GM23338 (cell line): ENCODE measurements at regions not wholly inside any gene's neighbourhood (a gene's known extent, or its start where the extent isn't known, plus 50 kb on each side); places are given as distances from the start of the nearest gene placed in this dataset.

Experiments used
- CREB1 ChIP-seq: fragments of 250-450 bp; sonication (Bioruptor Pico); IDR thresholded peaks from 2 replicates; pipeline ENCODE4 v1.5.0; 2020; ENCODE audit warnings: low read depth, mild to moderate bottlenecking, moderate library complexity
- ETS1 ChIP-seq: IDR thresholded peaks from 2 replicates; pipeline ENCODE4 v1.6.1; 2016; ENCODE audit warnings: antibody characterized with exemption
- EZH2 ChIP-seq: fragments of 200-600 bp; sonication (generic); IDR thresholded peaks from one replicate; pipeline ENCODE4 v1.8.0; 2017; ENCODE audit warnings: antibody characterized with exemption, mild to moderate bottlenecking, low read depth; ENCODE audit not compliant: unreplicated experiment
- EZH2phosphoT487 ChIP-seq: fragments of 200-600 bp; sonication (generic); IDR thresholded peaks from one replicate; pipeline ENCODE4 v1.8.1; 2018; ENCODE audit warnings: antibody characterized with exemption; ENCODE audit not compliant: unreplicated experiment
- JUNB ChIP-seq: IDR thresholded peaks from one replicate; pipeline ENCODE4 v1.6.1; 2016; ENCODE audit warnings: antibody characterized with exemption; ENCODE audit not compliant: unreplicated experiment
- POLR2AphosphoS5 ChIP-seq: IDR thresholded peaks from 2 replicates; pipeline ENCODE4 v1.6.1; 2016; ENCODE audit warnings: antibody characterized with exemption, low read depth
- STAT1 ChIP-seq: IDR thresholded peaks from one replicate; pipeline ENCODE4 v1.6.1; 2016; ENCODE audit warnings: antibody characterized with exemption; ENCODE audit not compliant: unreplicated experiment
- ZNF331 ChIP-seq: fragments of 250-450 bp; sonication (Bioruptor Pico); IDR thresholded peaks from 2 replicates; pipeline ENCODE4 v1.5.0; 2020; ENCODE audit warnings: low read depth, mild to moderate bottlenecking, moderate library complexity
- TF ChIP-seq, protein P1 (sequence below), 2 experiments: fragments of 200-600 bp in 1 of 2; sonication (generic) in 1 of 2; conservative IDR thresholded peaks; 2 replicates each; pipeline versions ENCODE4 v1.5.1 to v1.6.1; 2016 to 2017; ENCODE audit warnings: antibody characterized with exemption in 2 of 2, low read depth in 2 of 2, mild to moderate bottlenecking in 2 of 2, moderate library complexity in 1 of 2
- TF ChIP-seq, protein P2 (sequence below): IDR thresholded peaks from one replicate; pipeline ENCODE4 v1.6.1; 2018; ENCODE audit warnings: antibody characterized with exemption; ENCODE audit not compliant: unreplicated experiment

DNA sequence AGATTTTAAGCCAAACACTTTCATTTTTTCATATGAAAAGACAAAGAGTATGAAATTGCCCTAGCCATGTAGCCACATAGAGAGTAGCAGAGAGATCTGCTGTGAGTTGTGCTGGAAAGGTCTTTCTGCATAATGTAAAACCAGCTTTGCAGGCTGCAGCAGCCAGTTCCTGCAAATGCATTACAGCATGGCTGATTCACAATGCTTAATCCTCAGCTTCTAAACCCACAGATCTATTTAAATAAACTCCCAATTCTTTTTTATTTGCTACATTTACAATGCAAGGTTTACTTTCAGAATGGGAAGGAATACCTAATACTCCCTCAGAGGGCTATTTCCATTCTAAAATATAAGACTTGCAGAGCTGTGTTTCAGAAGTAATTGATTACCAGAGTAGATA is 185.6 kb upstream of the STARD13 start:
- TF ChIP-seq, protein P1, sequence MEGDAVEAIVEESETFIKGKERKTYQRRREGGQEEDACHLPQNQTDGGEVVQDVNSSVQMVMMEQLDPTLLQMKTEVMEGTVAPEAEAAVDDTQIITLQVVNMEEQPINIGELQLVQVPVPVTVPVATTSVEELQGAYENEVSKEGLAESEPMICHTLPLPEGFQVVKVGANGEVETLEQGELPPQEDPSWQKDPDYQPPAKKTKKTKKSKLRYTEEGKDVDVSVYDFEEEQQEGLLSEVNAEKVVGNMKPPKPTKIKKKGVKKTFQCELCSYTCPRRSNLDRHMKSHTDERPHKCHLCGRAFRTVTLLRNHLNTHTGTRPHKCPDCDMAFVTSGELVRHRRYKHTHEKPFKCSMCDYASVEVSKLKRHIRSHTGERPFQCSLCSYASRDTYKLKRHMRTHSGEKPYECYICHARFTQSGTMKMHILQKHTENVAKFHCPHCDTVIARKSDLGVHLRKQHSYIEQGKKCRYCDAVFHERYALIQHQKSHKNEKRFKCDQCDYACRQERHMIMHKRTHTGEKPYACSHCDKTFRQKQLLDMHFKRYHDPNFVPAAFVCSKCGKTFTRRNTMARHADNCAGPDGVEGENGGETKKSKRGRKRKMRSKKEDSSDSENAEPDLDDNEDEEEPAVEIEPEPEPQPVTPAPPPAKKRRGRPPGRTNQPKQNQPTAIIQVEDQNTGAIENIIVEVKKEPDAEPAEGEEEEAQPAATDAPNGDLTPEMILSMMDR (conservative IDR thresholded peaks at IDR 0.05; ENCODE audit: low read depth in 2 of 2), result no peak
- TF ChIP-seq JUNB (no peak), POLR2AphosphoS5 (no peak), EZH2 (no peak), STAT1 (no peak), ETS1 (no peak), CREB1 (CRISPR knock-in tag) (no peak), EZH2phosphoT487 (no peak), ZNF331 (CRISPR knock-in tag) (no peak)
- TF ChIP-seq, protein P2, sequence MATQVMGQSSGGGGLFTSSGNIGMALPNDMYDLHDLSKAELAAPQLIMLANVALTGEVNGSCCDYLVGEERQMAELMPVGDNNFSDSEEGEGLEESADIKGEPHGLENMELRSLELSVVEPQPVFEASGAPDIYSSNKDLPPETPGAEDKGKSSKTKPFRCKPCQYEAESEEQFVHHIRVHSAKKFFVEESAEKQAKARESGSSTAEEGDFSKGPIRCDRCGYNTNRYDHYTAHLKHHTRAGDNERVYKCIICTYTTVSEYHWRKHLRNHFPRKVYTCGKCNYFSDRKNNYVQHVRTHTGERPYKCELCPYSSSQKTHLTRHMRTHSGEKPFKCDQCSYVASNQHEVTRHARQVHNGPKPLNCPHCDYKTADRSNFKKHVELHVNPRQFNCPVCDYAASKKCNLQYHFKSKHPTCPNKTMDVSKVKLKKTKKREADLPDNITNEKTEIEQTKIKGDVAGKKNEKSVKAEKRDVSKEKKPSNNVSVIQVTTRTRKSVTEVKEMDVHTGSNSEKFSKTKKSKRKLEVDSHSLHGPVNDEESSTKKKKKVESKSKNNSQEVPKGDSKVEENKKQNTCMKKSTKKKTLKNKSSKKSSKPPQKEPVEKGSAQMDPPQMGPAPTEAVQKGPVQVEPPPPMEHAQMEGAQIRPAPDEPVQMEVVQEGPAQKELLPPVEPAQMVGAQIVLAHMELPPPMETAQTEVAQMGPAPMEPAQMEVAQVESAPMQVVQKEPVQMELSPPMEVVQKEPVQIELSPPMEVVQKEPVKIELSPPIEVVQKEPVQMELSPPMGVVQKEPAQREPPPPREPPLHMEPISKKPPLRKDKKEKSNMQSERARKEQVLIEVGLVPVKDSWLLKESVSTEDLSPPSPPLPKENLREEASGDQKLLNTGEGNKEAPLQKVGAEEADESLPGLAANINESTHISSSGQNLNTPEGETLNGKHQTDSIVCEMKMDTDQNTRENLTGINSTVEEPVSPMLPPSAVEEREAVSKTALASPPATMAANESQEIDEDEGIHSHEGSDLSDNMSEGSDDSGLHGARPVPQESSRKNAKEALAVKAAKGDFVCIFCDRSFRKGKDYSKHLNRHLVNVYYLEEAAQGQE, result no peak
